SK-N-SH treated with all-trans-retinoic acid at 6 μM for 48 hours (cell line): ENCODE measurements at regions not wholly inside any gene's neighbourhood (a gene's known extent, or its start where the extent isn't known, plus 50 kb on each side); places are given as distances from the start of the nearest gene placed in this dataset.
"Not testable (repeated sequence)": the region's sequence is repeated elsewhere in the genome, so short reads cannot be mapped to it uniquely, and the experiment has no call there.

Experiments
- ATAC-seq: fragments of 200-7000 bp; cut with Tn5 transposase; 3 replicates; pipeline ENCODE4 v1.9.1; 2020; ENCODE audit warnings: mild to moderate bottlenecking, moderate library complexity
- ARNTL ChIP-seq: fragments of 450-650 bp; formaldehyde crosslinking; IDR thresholded peaks from 2 replicates; pipeline ENCODE4 v1.5.0; 2020; ENCODE audit warnings: low read depth, mild to moderate bottlenecking, moderate library complexity, borderline replicate concordance
- BACH2 ChIP-seq: fragments of 250-450 bp; sonication (Bioruptor Pico); IDR thresholded peaks from 2 replicates; pipeline ENCODE4 v1.9.0; 2021; ENCODE audit warnings: mild to moderate bottlenecking, borderline replicate concordance
- CREB5 ChIP-seq: fragments of 250-450 bp; sonication (Bioruptor Pico); IDR thresholded peaks from 2 replicates; pipeline ENCODE4 v1.5.1; 2020; ENCODE audit warnings: low read depth, mild to moderate bottlenecking, moderate library complexity
- CSDC2 ChIP-seq: fragments of 250-450 bp; sonication (Bioruptor Pico); IDR thresholded peaks from 2 replicates; pipeline ENCODE4 v1.5.0; 2020; ENCODE audit warnings: mild to moderate bottlenecking, moderate library complexity
- CSRNP3 ChIP-seq: fragments of 250-450 bp; sonication (Bioruptor Pico); IDR thresholded peaks from 2 replicates; pipeline ENCODE4 v1.5.1; 2021; ENCODE audit warnings: mild to moderate bottlenecking, moderate library complexity
- GLIS3 ChIP-seq: fragments of 250-450 bp; sonication (Bioruptor Pico); IDR thresholded peaks from 2 replicates; pipeline ENCODE4 v1.5.0; 2020; ENCODE audit warnings: mild to moderate bottlenecking, moderate library complexity
- ISL1 ChIP-seq: fragments of 250-450 bp; sonication (Bioruptor Pico); IDR thresholded peaks from 2 replicates; pipeline ENCODE4 v2.1.2; 2022; ENCODE audit warnings: mild to moderate bottlenecking, moderate library complexity
- OSR1 ChIP-seq: fragments of 250-450 bp; sonication (Bioruptor Pico); IDR thresholded peaks from 2 replicates; pipeline ENCODE4 v1.8.0; 2022; ENCODE audit warnings: moderate library complexity, mild to moderate bottlenecking, inconsistent platforms
- POU6F1 ChIP-seq: fragments of 250-450 bp; sonication (Bioruptor Pico); IDR thresholded peaks from 2 replicates; pipeline ENCODE4 v1.8.0; 2021; ENCODE audit warnings: low read depth, mild to moderate bottlenecking, moderate library complexity, borderline replicate concordance
- RARB ChIP-seq: fragments of 250-450 bp; sonication (Bioruptor Pico); IDR thresholded peaks from 2 replicates; pipeline ENCODE4 v1.8.0; 2021; ENCODE audit warnings: mild to moderate bottlenecking, moderate library complexity
- SNAI2 ChIP-seq: fragments of 250-450 bp; sonication (Bioruptor Pico); IDR thresholded peaks from 2 replicates; pipeline ENCODE4 v1.5.0; 2020; ENCODE audit warnings: mild to moderate bottlenecking, moderate library complexity
- TCF4 ChIP-seq: fragments of 250-450 bp; sonication (Bioruptor Pico); IDR thresholded peaks from 2 replicates; pipeline ENCODE4 v1.8.0; 2021; ENCODE audit warnings: mild to moderate bottlenecking, moderate library complexity, borderline replicate concordance
- ZC3H10 ChIP-seq: fragments of 250-450 bp; sonication (Bioruptor Pico); IDR thresholded peaks from 2 replicates; pipeline ENCODE4 v1.5.1; 2021; ENCODE audit warnings: mild to moderate bottlenecking, moderate library complexity
- ZFP3 ChIP-seq: fragments of 250-450 bp; sonication (Bioruptor Pico); IDR thresholded peaks from 2 replicates; pipeline ENCODE4 v1.5.0; 2020; ENCODE audit warnings: mild to moderate bottlenecking, moderate library complexity
- ZFP30 ChIP-seq: fragments of 450-650 bp; formaldehyde crosslinking; IDR thresholded peaks from 2 replicates; pipeline ENCODE4 v1.5.0; 2022; ENCODE audit warnings: mild to moderate bottlenecking, moderate library complexity
- ZNF565 ChIP-seq: fragments of 450-650 bp; formaldehyde crosslinking; conservative IDR thresholded peaks from 2 replicates; pipeline ENCODE4 v1.5.0; 2020; ENCODE audit warnings: low read depth, mild to moderate bottlenecking, moderate library complexity
- ZNF70 ChIP-seq: fragments of 450-650 bp; formaldehyde crosslinking; IDR thresholded peaks from 2 replicates; pipeline ENCODE4 v1.5.0; 2020; ENCODE audit warnings: mild to moderate bottlenecking, moderate library complexity
- TF ChIP-seq, protein P1 (sequence below): fragments of 250-450 bp; sonication (Bioruptor Pico); IDR thresholded peaks from 2 replicates; pipeline ENCODE4 v1.5.0; 2020; ENCODE audit warnings: mild to moderate bottlenecking, moderate library complexity
- TF ChIP-seq, protein P2 (sequence below): fragments of 250-450 bp; sonication (Bioruptor Pico); IDR thresholded peaks from 2 replicates; pipeline ENCODE4 v1.8.0; 2020; ENCODE audit warnings: mild to moderate bottlenecking, moderate library complexity, borderline replicate concordance

DNA sequence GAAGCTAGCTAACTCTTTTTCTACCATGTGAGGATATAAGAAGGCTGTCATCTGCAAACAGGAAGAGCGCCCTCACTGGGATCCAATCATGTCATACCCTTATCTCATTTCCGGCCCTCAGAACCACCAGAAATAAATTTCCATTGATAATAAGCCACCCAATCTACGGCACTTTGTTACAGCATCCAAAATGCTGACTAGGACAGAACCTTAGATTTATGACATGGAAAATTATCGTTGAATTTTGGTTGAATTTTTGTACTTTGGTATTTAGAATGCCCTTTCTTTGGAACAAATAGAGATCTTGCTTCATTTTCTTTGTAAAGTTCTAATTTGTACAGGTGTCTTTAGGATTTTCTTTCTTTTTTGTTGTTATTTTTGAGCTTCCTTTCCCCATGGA, 53.3 kb upstream of the CYLC2 start:
- no peak for TF ChIP-seq ZC3H10
- TF ChIP-seq BACH2 (CRISPR knock-in tag) = no peak
- TF ChIP-seq ZFP30 (CRISPR knock-in tag) = no peak
- no peak for TF ChIP-seq ZNF70 (CRISPR knock-in tag)
- no peak for TF ChIP-seq ARNTL (CRISPR knock-in tag)
- TF ChIP-seq TCF4 (CRISPR knock-in tag) = no peak
- TF ChIP-seq GLIS3 (CRISPR knock-in tag) = no peak
- TF ChIP-seq ZNF565 (CRISPR knock-in tag) = no peak
- no peak for TF ChIP-seq ZFP3 (CRISPR knock-in tag)
- TF ChIP-seq SNAI2 (CRISPR knock-in tag) = no peak
- no peak for TF ChIP-seq RARB (CRISPR knock-in tag)
- TF ChIP-seq, protein P1, sequence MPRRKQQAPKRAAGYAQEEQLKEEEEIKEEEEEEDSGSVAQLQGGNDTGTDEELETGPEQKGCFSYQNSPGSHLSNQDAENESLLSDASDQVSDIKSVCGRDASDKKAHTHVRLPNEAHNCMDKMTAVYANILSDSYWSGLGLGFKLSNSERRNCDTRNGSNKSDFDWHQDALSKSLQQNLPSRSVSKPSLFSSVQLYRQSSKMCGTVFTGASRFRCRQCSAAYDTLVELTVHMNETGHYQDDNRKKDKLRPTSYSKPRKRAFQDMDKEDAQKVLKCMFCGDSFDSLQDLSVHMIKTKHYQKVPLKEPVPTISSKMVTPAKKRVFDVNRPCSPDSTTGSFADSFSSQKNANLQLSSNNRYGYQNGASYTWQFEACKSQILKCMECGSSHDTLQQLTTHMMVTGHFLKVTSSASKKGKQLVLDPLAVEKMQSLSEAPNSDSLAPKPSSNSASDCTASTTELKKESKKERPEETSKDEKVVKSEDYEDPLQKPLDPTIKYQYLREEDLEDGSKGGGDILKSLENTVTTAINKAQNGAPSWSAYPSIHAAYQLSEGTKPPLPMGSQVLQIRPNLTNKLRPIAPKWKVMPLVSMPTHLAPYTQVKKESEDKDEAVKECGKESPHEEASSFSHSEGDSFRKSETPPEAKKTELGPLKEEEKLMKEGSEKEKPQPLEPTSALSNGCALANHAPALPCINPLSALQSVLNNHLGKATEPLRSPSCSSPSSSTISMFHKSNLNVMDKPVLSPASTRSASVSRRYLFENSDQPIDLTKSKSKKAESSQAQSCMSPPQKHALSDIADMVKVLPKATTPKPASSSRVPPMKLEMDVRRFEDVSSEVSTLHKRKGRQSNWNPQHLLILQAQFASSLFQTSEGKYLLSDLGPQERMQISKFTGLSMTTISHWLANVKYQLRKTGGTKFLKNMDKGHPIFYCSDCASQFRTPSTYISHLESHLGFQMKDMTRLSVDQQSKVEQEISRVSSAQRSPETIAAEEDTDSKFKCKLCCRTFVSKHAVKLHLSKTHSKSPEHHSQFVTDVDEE (CRISPR knock-in tag) = no peak
- TF ChIP-seq CREB5 = no peak
- TF ChIP-seq CSRNP3 (CRISPR knock-in tag) = no peak
- no peak for TF ChIP-seq ISL1 (CRISPR knock-in tag)
- TF ChIP-seq, protein P2, sequence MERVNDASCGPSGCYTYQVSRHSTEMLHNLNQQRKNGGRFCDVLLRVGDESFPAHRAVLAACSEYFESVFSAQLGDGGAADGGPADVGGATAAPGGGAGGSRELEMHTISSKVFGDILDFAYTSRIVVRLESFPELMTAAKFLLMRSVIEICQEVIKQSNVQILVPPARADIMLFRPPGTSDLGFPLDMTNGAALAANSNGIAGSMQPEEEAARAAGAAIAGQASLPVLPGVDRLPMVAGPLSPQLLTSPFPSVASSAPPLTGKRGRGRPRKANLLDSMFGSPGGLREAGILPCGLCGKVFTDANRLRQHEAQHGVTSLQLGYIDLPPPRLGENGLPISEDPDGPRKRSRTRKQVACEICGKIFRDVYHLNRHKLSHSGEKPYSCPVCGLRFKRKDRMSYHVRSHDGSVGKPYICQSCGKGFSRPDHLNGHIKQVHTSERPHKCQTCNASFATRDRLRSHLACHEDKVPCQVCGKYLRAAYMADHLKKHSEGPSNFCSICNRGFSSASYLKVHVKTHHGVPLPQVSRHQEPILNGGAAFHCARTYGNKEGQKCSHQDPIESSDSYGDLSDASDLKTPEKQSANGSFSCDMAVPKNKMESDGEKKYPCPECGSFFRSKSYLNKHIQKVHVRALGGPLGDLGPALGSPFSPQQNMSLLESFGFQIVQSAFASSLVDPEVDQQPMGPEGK = no peak
- no peak for TF ChIP-seq CSDC2 (CRISPR knock-in tag)
- TF ChIP-seq POU6F1 (CRISPR knock-in tag) = no peak
- TF ChIP-seq OSR1 (CRISPR knock-in tag) = no peak
- TF ChIP-seq, all 23 proteins: peak for 0
- no peak for ATAC-seq

DNA sequence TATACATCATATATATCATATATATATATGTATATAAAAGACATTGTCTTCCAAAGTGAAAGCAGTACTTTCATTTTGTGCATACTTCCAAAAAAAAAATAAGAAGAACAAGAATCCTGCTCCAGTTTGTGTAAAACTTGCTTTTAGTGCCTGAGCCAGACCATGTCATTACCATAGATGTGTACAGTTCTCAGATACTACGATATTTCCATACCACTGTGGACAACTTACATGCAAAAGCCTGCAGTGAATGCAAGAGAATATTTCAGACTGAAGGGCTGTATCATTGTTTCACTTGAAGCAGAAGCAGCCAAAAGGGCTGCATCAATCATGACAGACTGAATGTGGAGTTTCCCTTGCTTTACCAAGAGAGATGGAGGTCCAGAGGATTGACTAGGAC, 72.6 kb upstream of the CYLC2 start:
- no peak for TF ChIP-seq ISL1 (CRISPR knock-in tag)
- no peak for TF ChIP-seq ZFP3 (CRISPR knock-in tag)
- ATAC-seq = no peak

- no peak for TF ChIP-seq ZFP3 (CRISPR knock-in tag)
- no peak for TF ChIP-seq CSDC2 (CRISPR knock-in tag)
- no peak for ATAC-seq
Observed at GRCh38 chr9:102911185-102911584, 83.9 kb upstream of the CYLC2 start.

DNA sequence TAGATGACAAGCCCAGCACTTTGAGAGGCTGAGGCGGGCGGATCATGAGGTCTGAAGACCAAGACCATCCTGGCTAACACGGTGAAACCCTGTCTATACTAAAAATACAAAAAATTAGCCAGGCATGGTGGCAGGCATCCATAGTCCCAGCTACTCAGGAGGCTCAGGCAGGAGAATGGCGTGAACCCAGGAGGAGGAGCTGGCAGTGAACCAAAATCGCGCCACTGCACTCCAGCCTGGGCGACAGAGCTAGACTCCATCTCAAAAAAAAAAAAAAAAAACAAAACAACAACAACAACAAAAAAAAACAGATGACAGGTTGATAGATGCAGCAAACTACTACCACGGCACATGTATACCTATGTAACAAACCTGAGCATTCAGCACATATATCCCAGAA, 89.3 kb upstream of the CYLC2 start:
- ATAC-seq = not testable (repeated sequence)

DNA sequence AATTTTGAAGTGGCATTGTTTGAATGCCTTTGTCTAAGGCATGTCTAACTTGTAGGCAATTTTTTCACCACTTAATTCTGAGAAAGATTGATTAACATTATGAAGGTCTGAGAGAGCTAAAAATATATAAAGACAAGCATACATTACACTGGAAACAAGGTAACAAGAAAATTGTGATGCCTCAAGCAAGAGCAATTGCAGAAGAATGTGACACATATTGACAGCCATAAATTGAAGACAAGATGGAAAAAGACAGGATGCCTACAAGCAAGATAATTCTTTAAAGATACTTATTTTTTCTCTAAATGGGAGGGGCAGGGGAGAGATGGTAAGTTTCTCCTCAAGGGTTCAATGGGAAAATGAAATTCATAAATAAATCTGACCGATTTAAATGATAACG, 103.1 kb upstream of the CYLC2 start:
- no peak for ATAC-seq
- no peak for TF ChIP-seq OSR1 (CRISPR knock-in tag)
- TF ChIP-seq ARNTL (CRISPR knock-in tag) = no peak
- no peak for TF ChIP-seq CSRNP3 (CRISPR knock-in tag)
- no peak for TF ChIP-seq CREB5
- TF ChIP-seq, protein P1 (CRISPR knock-in tag) = no peak
